PC-9 (cell line): ENCODE measurements at regions not wholly inside any gene's neighbourhood (a gene's known extent, or its start where the extent isn't known, plus 50 kb on each side); places are given as distances from the start of the nearest gene placed in this dataset.

Experiments used
- EZH2 ChIP-seq: fragments of 200-600 bp; sonication (generic); IDR thresholded peaks from 2 replicates; pipeline ENCODE4 v1.8.0; 2017; ENCODE audit warnings: antibody characterized with exemption, low read depth
- TF ChIP-seq, protein P1 (sequence below): fragments of 200-600 bp; sonication (generic); conservative IDR thresholded peaks from 2 replicates; pipeline ENCODE4 v1.6.1; 2017; ENCODE audit warnings: mixed run types, antibody characterized with exemption, mild to moderate bottlenecking, moderate library complexity

GRCh38 chr3:109774108-109774507 lies 436.8 kb upstream of the DPPA4 start:
- TF ChIP-seq, protein P1, sequence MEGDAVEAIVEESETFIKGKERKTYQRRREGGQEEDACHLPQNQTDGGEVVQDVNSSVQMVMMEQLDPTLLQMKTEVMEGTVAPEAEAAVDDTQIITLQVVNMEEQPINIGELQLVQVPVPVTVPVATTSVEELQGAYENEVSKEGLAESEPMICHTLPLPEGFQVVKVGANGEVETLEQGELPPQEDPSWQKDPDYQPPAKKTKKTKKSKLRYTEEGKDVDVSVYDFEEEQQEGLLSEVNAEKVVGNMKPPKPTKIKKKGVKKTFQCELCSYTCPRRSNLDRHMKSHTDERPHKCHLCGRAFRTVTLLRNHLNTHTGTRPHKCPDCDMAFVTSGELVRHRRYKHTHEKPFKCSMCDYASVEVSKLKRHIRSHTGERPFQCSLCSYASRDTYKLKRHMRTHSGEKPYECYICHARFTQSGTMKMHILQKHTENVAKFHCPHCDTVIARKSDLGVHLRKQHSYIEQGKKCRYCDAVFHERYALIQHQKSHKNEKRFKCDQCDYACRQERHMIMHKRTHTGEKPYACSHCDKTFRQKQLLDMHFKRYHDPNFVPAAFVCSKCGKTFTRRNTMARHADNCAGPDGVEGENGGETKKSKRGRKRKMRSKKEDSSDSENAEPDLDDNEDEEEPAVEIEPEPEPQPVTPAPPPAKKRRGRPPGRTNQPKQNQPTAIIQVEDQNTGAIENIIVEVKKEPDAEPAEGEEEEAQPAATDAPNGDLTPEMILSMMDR: no peak
- TF ChIP-seq EZH2: no peak
